ENCODE measurements at regions not wholly inside any gene's neighbourhood (a gene's known extent, or its start where the extent isn't known, plus 50 kb on each side); places are given as distances from the start of the nearest gene placed in this dataset.
A peak's percentile ranks its signal among the peaks of the same experiment; 100 is the strongest.

GRCh38 chr4:42315231-42315630 is 82.1 kb upstream of the SHISA3 start:
- no peak for TF ChIP-seq CTCF (IDR thresholded peaks at IDR 0.05; ENCODE audit: low read depth, low read length)

GRCh38 chr4:42320822-42321388 is 76.4 kb upstream of the SHISA3 start:
- H3K36me3 ChIP-seq = no peaks in the 10 kb centered on the region
- no peaks in the 10 kb centered on the region for H3K9me3 ChIP-seq (ENCODE audit: low read depth)
- DNase-seq (ENCODE audit: low read depth in 1 of 2, low spot score in 1 of 2) = no peak
- no peak overlapping the region for H3K27ac ChIP-seq
- no peaks in the 10 kb centered on the region for H3K4me1 ChIP-seq (ENCODE audit: low read depth)
- H3K4me3 ChIP-seq = no peak overlapping the region
- H3K27me3 ChIP-seq = no peaks in the 10 kb centered on the region
- TF ChIP-seq CTCF (IDR thresholded peaks at IDR 0.05; ENCODE audit: low read depth, low read length) = no peak

More at GRCh38 chr4:42315231-42315630, 82.1 kb upstream of the SHISA3 start:
- no peak for DNase-seq (ENCODE audit: low read depth in 1 of 2, low spot score in 1 of 2)
- no peaks in the 10 kb centered on the region for H3K27me3 ChIP-seq
- H3K27ac ChIP-seq = no peak overlapping the region
- H3K4me1 ChIP-seq (ENCODE audit: low read depth) = no peaks in the 10 kb centered on the region
- H3K4me3 ChIP-seq = no peak overlapping the region
- H3K36me3 ChIP-seq = no peaks in the 10 kb centered on the region
- H3K9me3 ChIP-seq (ENCODE audit: low read depth) = no peaks in the 10 kb centered on the region

- Histone ChIP-seq H3K27me3 (no peaks in the 10 kb centered on the region), H3K4me1 (ENCODE audit: low read depth) (no peaks in the 10 kb centered on the region), H3K27ac (no peak overlapping the region), H3K4me3 (no peak overlapping the region), H3K9me3 (ENCODE audit: low read depth) (no peaks in the 10 kb centered on the region), H3K36me3 (no peaks in the 10 kb centered on the region)
- no peak for DNase-seq (ENCODE audit: low read depth in 1 of 2, low spot score in 1 of 2)
- no peak for TF ChIP-seq CTCF (IDR thresholded peaks at IDR 0.05; ENCODE audit: low read depth, low read length)
Observed at GRCh38 chr4:42326040-42326439, 71.2 kb upstream of the SHISA3 start.

GRCh38 chr4:42326524-42326923 is 70.8 kb upstream of the SHISA3 start:
- no peaks in the 10 kb centered on the region for H3K36me3 ChIP-seq
- H3K9me3 ChIP-seq (ENCODE audit: low read depth) = no peaks in the 10 kb centered on the region
- H3K27ac ChIP-seq = no peak overlapping the region
- no peak for TF ChIP-seq CTCF (IDR thresholded peaks at IDR 0.05; ENCODE audit: low read depth, low read length)
- no peak overlapping the region for H3K4me3 ChIP-seq
- no peak for DNase-seq (ENCODE audit: low read depth in 1 of 2, low spot score in 1 of 2)
- no peaks in the 10 kb centered on the region for H3K27me3 ChIP-seq
- H3K4me1 ChIP-seq (ENCODE audit: low read depth) = no peaks in the 10 kb centered on the region

- TF ChIP-seq CTCF (IDR thresholded peaks at IDR 0.05; ENCODE audit: low read depth, low read length) = no peak
- H3K4me1 ChIP-seq (ENCODE audit: low read depth) = no peaks in the 10 kb centered on the region
- no peaks in the 10 kb centered on the region for H3K9me3 ChIP-seq (ENCODE audit: low read depth)
- no peak overlapping the region for H3K4me3 ChIP-seq
- no peaks in the 10 kb centered on the region for H3K27me3 ChIP-seq
- peak; percentile 46 to 55 for DNase-seq (ENCODE audit: low read depth in 1 of 2, low spot score in 1 of 2)
- H3K27ac ChIP-seq = peak overlapping the region; percentile 2
- H3K36me3 ChIP-seq = no peaks in the 10 kb centered on the region
Observed at GRCh38 chr4:42327323-42327722, 70.0 kb upstream of the SHISA3 start.

- H3K27ac ChIP-seq = no peak overlapping the region
- H3K9me3 ChIP-seq (ENCODE audit: low read depth) = no peaks in the 10 kb centered on the region
- no peaks in the 10 kb centered on the region for H3K36me3 ChIP-seq
- TF ChIP-seq CTCF (IDR thresholded peaks at IDR 0.05; ENCODE audit: low read depth, low read length) = no peak
- no peaks in the 10 kb centered on the region for H3K27me3 ChIP-seq
- H3K4me3 ChIP-seq = no peak overlapping the region
- DNase-seq (ENCODE audit: low read depth in 1 of 2, low spot score in 1 of 2) = no peak
- H3K4me1 ChIP-seq (ENCODE audit: low read depth) = no peaks in the 10 kb centered on the region
Observed at GRCh38 chr4:42328978-42329377, 68.3 kb upstream of the SHISA3 start.
